T-helper 2 cell treated with Interferon-gamma antibody and Interleukin-4, amounts not matched to agents 5 μg/mL and 100 μg/mL, for 36 hours (primary cell): ENCODE measurements at regions not wholly inside any gene's neighbourhood (a gene's known extent, or its start where the extent isn't known, plus 50 kb on each side); places are given as distances from the start of the nearest gene placed in this dataset.
"Not testable (repeated sequence)": the region's sequence is repeated elsewhere in the genome, so short reads cannot be mapped to it uniquely, and the experiment has no call there.

Experiments used
- DNase-seq: peaks from one replicate; pipeline ENCODE4 v3.0.0; 2021; ENCODE audit warnings: low spot score
- H3K27ac Mint-ChIP-seq: one replicate; pipeline ENCODE4 v1.8.0; 2021; ENCODE audit warnings: mild to moderate bottlenecking, mixed read lengths
- H3K27me3 Mint-ChIP-seq: one replicate; pipeline ENCODE4 v1.8.0; 2021; ENCODE audit warnings: low read depth, mixed read lengths
- H3K36me3 Mint-ChIP-seq: one replicate; pipeline ENCODE4 v1.8.0; 2021; ENCODE audit warnings: low read depth, mixed read lengths
- H3K4me1 Mint-ChIP-seq: one replicate; pipeline ENCODE4 v1.8.0; 2021; ENCODE audit warnings: low read depth, mixed read lengths
- H3K4me3 Mint-ChIP-seq: one replicate; pipeline ENCODE4 v1.8.0; 2022; ENCODE audit warnings: mild to moderate bottlenecking, moderate library complexity, mixed read lengths
- H3K9me3 Mint-ChIP-seq: one replicate; pipeline ENCODE4 v1.8.0; 2021; ENCODE audit warnings: mixed read lengths

GRCh38 chr16:65604771-65605170 lies 482.9 kb upstream of the CDH11 start:
- H3K36me3 Mint-ChIP-seq: no peaks in the 10 kb centered on the region
- no peak overlapping the region for H3K27ac Mint-ChIP-seq
- H3K4me3 Mint-ChIP-seq: no peak overlapping the region
- no peak for DNase-seq
- H3K9me3 Mint-ChIP-seq: peaks cover 41% of the 10 kb centered on the region
- no peaks in the 10 kb centered on the region for H3K4me1 Mint-ChIP-seq
- no peaks in the 10 kb centered on the region for H3K27me3 Mint-ChIP-seq

GRCh38 chr16:65601781-65602180 lies 479.9 kb upstream of the CDH11 start:
- H3K9me3 Mint-ChIP-seq: peaks cover 31% of the 10 kb centered on the region
- no peak for DNase-seq
- no peaks in the 10 kb centered on the region for H3K36me3 Mint-ChIP-seq
- H3K4me3 Mint-ChIP-seq: no peak overlapping the region
- no peak overlapping the region for H3K27ac Mint-ChIP-seq
- no peaks in the 10 kb centered on the region for H3K27me3 Mint-ChIP-seq
- no peaks in the 10 kb centered on the region for H3K4me1 Mint-ChIP-seq

GRCh38 chr16:65600629-65601028 lies 478.8 kb upstream of the CDH11 start:
- H3K9me3 Mint-ChIP-seq: peaks cover 26% of the 10 kb centered on the region
- no peaks in the 10 kb centered on the region for H3K4me1 Mint-ChIP-seq
- H3K36me3 Mint-ChIP-seq: no peaks in the 10 kb centered on the region
- no peaks in the 10 kb centered on the region for H3K27me3 Mint-ChIP-seq
- H3K4me3 Mint-ChIP-seq: no peak overlapping the region
- DNase-seq: no peak
- no peak overlapping the region for H3K27ac Mint-ChIP-seq

- Mint-ChIP-seq H3K4me1 (no peaks in the 10 kb centered on the region), H3K36me3 (no peaks in the 10 kb centered on the region), H3K27ac (no peak overlapping the region), H3K27me3 (no peaks in the 10 kb centered on the region), H3K9me3 (peaks cover 26% of the 10 kb centered on the region), H3K4me3 (no peak overlapping the region)
- no peak for DNase-seq
Observed at GRCh38 chr16:65600046-65600445, 478.2 kb upstream of the CDH11 start.

GRCh38 chr16:65598621-65599020 lies 476.8 kb upstream of the CDH11 start:
- Mint-ChIP-seq H3K4me3 (no peak overlapping the region), H3K36me3 (no peaks in the 10 kb centered on the region), H3K4me1 (no peaks in the 10 kb centered on the region), H3K27ac (no peak overlapping the region), H3K27me3 (no peaks in the 10 kb centered on the region), H3K9me3 (peaks cover 21% of the 10 kb centered on the region)
- no peak for DNase-seq

GRCh38 chr16:65583498-65583897 lies 461.6 kb upstream of the CDH11 start:
- Mint-ChIP-seq H3K9me3 (no peaks in the 10 kb centered on the region), H3K27me3 (no peaks in the 10 kb centered on the region), H3K36me3 (no peaks in the 10 kb centered on the region), H3K4me1 (no peaks in the 10 kb centered on the region), H3K27ac (no peak overlapping the region), H3K4me3 (no peak overlapping the region)
- DNase-seq: no peak

GRCh38 chr16:65579050-65579449 lies 457.2 kb upstream of the CDH11 start:
- H3K27ac Mint-ChIP-seq: no peak overlapping the region
- no peak overlapping the region for H3K4me3 Mint-ChIP-seq
- H3K9me3 Mint-ChIP-seq: peaks cover 19% of the 10 kb centered on the region
- H3K27me3 Mint-ChIP-seq: no peaks in the 10 kb centered on the region
- no peaks in the 10 kb centered on the region for H3K4me1 Mint-ChIP-seq
- no peak for DNase-seq
- no peaks in the 10 kb centered on the region for H3K36me3 Mint-ChIP-seq

- Mint-ChIP-seq H3K27ac (no peak overlapping the region), H3K4me1 (no peaks in the 10 kb centered on the region), H3K4me3 (no peak overlapping the region), H3K27me3 (no peaks in the 10 kb centered on the region), H3K9me3 (peaks cover 19% of the 10 kb centered on the region), H3K36me3 (no peaks in the 10 kb centered on the region)
- DNase-seq: no peak
Observed at GRCh38 chr16:65576631-65577030, 454.8 kb upstream of the CDH11 start.

GRCh38 chr16:65576139-65576538 lies 454.3 kb upstream of the CDH11 start:
- DNase-seq: no peak
- Mint-ChIP-seq H3K4me1 (no peaks in the 10 kb centered on the region), H3K4me3 (no peak overlapping the region), H3K36me3 (no peaks in the 10 kb centered on the region), H3K9me3 (peaks cover 20% of the 10 kb centered on the region), H3K27me3 (no peaks in the 10 kb centered on the region), H3K27ac (no peak overlapping the region)

- Mint-ChIP-seq H3K4me3 (no peak overlapping the region), H3K9me3 (peaks cover 24% of the 10 kb centered on the region), H3K27me3 (no peaks in the 10 kb centered on the region), H3K4me1 (no peaks in the 10 kb centered on the region), H3K27ac (no peak overlapping the region), H3K36me3 (no peaks in the 10 kb centered on the region)
- no peak for DNase-seq
Observed at GRCh38 chr16:65574326-65574966, 452.6 kb upstream of the CDH11 start.

- DNase-seq: no peak
- H3K27ac Mint-ChIP-seq: no peak overlapping the region
- H3K4me3 Mint-ChIP-seq: no peak overlapping the region
- peaks cover 22% of the 10 kb centered on the region for H3K9me3 Mint-ChIP-seq
- H3K4me1 Mint-ChIP-seq: no peaks in the 10 kb centered on the region
- H3K27me3 Mint-ChIP-seq: no peaks in the 10 kb centered on the region
- H3K36me3 Mint-ChIP-seq: no peaks in the 10 kb centered on the region
Observed at GRCh38 chr16:65572156-65572555, 450.3 kb upstream of the CDH11 start.

- H3K36me3 Mint-ChIP-seq: no peaks in the 10 kb centered on the region
- H3K9me3 Mint-ChIP-seq: peaks cover 6% of the 10 kb centered on the region
- H3K4me1 Mint-ChIP-seq: no peaks in the 10 kb centered on the region
- H3K27ac Mint-ChIP-seq: no peak overlapping the region
- no peak overlapping the region for H3K4me3 Mint-ChIP-seq
- DNase-seq: no peak
- no peaks in the 10 kb centered on the region for H3K27me3 Mint-ChIP-seq
Observed at GRCh38 chr16:65570261-65570660, 448.4 kb upstream of the CDH11 start.

GRCh38 chr16:65559846-65560245 lies 438.0 kb upstream of the CDH11 start:
- Mint-ChIP-seq H3K4me3 (no peak overlapping the region), H3K4me1 (no peaks in the 10 kb centered on the region), H3K36me3 (no peaks in the 10 kb centered on the region), H3K9me3 (peaks cover 19% of the 10 kb centered on the region), H3K27me3 (no peaks in the 10 kb centered on the region), H3K27ac (no peak overlapping the region)
- DNase-seq: no peak

GRCh38 chr16:65549689-65550088 lies 427.8 kb upstream of the CDH11 start:
- not testable (repeated sequence) for H3K4me3 Mint-ChIP-seq, H3K9me3 Mint-ChIP-seq, H3K4me1 Mint-ChIP-seq, H3K27ac Mint-ChIP-seq, DNase-seq, H3K36me3 Mint-ChIP-seq, H3K27me3 Mint-ChIP-seq

GRCh38 chr16:65548470-65548869 lies 426.6 kb upstream of the CDH11 start:
- Mint-ChIP-seq H3K27ac (no peak overlapping the region), H3K4me3 (no peak overlapping the region), H3K9me3 (peaks cover 3% of the 10 kb centered on the region), H3K4me1 (no peaks in the 10 kb centered on the region), H3K36me3 (no peaks in the 10 kb centered on the region), H3K27me3 (no peaks in the 10 kb centered on the region)
- no peak for DNase-seq
